ENCODE measurements at regions not wholly inside any gene's neighbourhood (a gene's known extent, or its start where the extent isn't known, plus 50 kb on each side); places are given as distances from the start of the nearest gene placed in this dataset.

DNA sequence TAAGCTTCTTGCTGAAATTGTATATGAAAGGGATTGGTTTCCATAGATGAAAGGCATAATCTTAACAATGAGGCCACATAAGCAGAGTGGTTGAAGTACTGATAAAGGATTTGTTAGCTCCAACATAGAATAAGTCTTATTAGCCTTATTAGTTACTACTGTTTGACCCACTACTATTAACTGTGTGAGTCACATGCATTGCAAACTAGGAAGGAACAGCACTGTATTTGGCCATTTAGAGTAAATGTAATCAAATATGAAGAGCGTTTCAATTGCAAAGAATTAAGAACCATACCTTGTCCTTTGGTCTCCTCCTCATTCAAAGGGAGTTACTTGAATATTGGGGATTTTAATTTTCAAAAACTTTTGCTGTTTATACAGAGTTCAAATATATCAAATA lies 428.9 kb downstream of the MDFIC start:
- no peak for TF ChIP-seq NRF1 (conservative IDR thresholded peaks at IDR 0.05; ENCODE audit: low read depth, low read length)
- TF ChIP-seq, protein P1, sequence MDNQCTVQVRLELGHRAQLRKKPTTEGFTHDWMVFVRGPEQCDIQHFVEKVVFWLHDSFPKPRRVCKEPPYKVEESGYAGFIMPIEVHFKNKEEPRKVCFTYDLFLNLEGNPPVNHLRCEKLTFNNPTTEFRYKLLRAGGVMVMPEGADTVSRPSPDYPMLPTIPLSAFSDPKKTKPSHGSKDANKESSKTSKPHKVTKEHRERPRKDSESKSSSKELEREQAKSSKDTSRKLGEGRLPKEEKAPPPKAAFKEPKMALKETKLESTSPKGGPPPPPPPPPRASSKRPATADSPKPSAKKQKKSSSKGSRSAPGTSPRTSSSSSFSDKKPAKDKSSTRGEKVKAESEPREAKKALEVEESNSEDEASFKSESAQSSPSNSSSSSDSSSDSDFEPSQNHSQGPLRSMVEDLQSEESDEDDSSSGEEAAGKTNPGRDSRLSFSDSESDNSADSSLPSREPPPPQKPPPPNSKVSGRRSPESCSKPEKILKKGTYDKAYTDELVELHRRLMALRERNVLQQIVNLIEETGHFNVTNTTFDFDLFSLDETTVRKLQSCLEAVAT (IDR thresholded peaks at IDR 0.05): no peak
- TF ChIP-seq, protein P2, sequence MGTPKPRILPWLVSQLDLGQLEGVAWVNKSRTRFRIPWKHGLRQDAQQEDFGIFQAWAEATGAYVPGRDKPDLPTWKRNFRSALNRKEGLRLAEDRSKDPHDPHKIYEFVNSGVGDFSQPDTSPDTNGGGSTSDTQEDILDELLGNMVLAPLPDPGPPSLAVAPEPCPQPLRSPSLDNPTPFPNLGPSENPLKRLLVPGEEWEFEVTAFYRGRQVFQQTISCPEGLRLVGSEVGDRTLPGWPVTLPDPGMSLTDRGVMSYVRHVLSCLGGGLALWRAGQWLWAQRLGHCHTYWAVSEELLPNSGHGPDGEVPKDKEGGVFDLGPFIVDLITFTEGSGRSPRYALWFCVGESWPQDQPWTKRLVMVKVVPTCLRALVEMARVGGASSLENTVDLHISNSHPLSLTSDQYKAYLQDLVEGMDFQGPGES (IDR thresholded peaks at IDR 0.05): no peak
- no peak for TF ChIP-seq POLR2AphosphoS5 (IDR thresholded peaks at IDR 0.05; ENCODE audit: low read length)
- no peak for TF ChIP-seq RCOR1 (conservative IDR thresholded peaks at IDR 0.05; ENCODE audit: low read depth, low read length)
- TF ChIP-seq POLR2A (IDR thresholded peaks at IDR 0.05; ENCODE audit: low read depth, low read length): no peak
- TF ChIP-seq, protein P3, sequence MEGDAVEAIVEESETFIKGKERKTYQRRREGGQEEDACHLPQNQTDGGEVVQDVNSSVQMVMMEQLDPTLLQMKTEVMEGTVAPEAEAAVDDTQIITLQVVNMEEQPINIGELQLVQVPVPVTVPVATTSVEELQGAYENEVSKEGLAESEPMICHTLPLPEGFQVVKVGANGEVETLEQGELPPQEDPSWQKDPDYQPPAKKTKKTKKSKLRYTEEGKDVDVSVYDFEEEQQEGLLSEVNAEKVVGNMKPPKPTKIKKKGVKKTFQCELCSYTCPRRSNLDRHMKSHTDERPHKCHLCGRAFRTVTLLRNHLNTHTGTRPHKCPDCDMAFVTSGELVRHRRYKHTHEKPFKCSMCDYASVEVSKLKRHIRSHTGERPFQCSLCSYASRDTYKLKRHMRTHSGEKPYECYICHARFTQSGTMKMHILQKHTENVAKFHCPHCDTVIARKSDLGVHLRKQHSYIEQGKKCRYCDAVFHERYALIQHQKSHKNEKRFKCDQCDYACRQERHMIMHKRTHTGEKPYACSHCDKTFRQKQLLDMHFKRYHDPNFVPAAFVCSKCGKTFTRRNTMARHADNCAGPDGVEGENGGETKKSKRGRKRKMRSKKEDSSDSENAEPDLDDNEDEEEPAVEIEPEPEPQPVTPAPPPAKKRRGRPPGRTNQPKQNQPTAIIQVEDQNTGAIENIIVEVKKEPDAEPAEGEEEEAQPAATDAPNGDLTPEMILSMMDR (IDR thresholded peaks at IDR 0.05 in 2 of 3, conservative IDR thresholded peaks at IDR 0.05 in 1 of 3; ENCODE audit: control insufficient read depth in 2 of 3, extremely low read depth in 1 of 3, insufficient read depth in 1 of 3, low read depth in 3 of 3, low read length in 3 of 3): no peak
- TF ChIP-seq, protein P4, sequence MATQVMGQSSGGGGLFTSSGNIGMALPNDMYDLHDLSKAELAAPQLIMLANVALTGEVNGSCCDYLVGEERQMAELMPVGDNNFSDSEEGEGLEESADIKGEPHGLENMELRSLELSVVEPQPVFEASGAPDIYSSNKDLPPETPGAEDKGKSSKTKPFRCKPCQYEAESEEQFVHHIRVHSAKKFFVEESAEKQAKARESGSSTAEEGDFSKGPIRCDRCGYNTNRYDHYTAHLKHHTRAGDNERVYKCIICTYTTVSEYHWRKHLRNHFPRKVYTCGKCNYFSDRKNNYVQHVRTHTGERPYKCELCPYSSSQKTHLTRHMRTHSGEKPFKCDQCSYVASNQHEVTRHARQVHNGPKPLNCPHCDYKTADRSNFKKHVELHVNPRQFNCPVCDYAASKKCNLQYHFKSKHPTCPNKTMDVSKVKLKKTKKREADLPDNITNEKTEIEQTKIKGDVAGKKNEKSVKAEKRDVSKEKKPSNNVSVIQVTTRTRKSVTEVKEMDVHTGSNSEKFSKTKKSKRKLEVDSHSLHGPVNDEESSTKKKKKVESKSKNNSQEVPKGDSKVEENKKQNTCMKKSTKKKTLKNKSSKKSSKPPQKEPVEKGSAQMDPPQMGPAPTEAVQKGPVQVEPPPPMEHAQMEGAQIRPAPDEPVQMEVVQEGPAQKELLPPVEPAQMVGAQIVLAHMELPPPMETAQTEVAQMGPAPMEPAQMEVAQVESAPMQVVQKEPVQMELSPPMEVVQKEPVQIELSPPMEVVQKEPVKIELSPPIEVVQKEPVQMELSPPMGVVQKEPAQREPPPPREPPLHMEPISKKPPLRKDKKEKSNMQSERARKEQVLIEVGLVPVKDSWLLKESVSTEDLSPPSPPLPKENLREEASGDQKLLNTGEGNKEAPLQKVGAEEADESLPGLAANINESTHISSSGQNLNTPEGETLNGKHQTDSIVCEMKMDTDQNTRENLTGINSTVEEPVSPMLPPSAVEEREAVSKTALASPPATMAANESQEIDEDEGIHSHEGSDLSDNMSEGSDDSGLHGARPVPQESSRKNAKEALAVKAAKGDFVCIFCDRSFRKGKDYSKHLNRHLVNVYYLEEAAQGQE (IDR thresholded peaks at IDR 0.05; ENCODE audit: low read depth, low read length): no peak
- TF ChIP-seq MEF2A (IDR thresholded peaks at IDR 0.05; ENCODE audit: insufficient read depth, low read depth, low read length): no peak
- TF ChIP-seq CHD1 (IDR thresholded peaks at IDR 0.05; ENCODE audit: low read depth, low read length): no peak
- TF ChIP-seq GATAD2B (conservative IDR thresholded peaks at IDR 0.05; ENCODE audit: low read depth): no peak
